Activated CD4-positive, CD25-positive, alpha-beta regulatory T cell treated with anti-CD3 and anti-CD28 coated beads, Interleukin-2, amount 50 U/mL, for 72 hours (primary cell): ENCODE measurements at regions not wholly inside any gene's neighbourhood (a gene's known extent, or its start where the extent isn't known, plus 50 kb on each side); places are given as distances from the start of the nearest gene placed in this dataset.
"Not testable (repeated sequence)": the region's sequence is repeated elsewhere in the genome, so short reads cannot be mapped to it uniquely, and the experiment has no call there.

Source experiments
- DNase-seq: peaks from one replicate; pipeline ENCODE4 v3.0.0; 2021

- no peak for DNase-seq
Measured at GRCh38 chr13:71382285-71382684, 484.7 kb downstream of the DACH1 start.

- no peak for DNase-seq
Measured at GRCh38 chr13:71380191-71380590, 486.8 kb downstream of the DACH1 start.

GRCh38 chr13:71378961-71379905 lies 487.8 kb downstream of the DACH1 start:
- DNase-seq: no peak

- DNase-seq: no peak
Measured at GRCh38 chr13:71374471-71375049, 492.4 kb downstream of the DACH1 start.

- no peak for DNase-seq
Measured at GRCh38 chr13:71368336-71368735, 498.7 kb downstream of the DACH1 start.

- DNase-seq: no peak
Measured at GRCh38 chr13:71360041-71360440, 507.0 kb downstream of the DACH1 start.

GRCh38 chr13:71359641-71360040 lies 507.4 kb downstream of the DACH1 start:
- no peak for DNase-seq

GRCh38 chr13:71358218-71358617 lies 508.8 kb downstream of the DACH1 start:
- no peak for DNase-seq

GRCh38 chr13:71355010-71355409 lies 512.0 kb downstream of the DACH1 start:
- no peak for DNase-seq

GRCh38 chr13:71350886-71351285 lies 516.1 kb downstream of the DACH1 start:
- DNase-seq: no peak

GRCh38 chr13:71345856-71346255 lies 521.1 kb downstream of the DACH1 start:
- not testable (repeated sequence) for DNase-seq

GRCh38 chr13:71339736-71340135 lies 527.3 kb downstream of the DACH1 start:
- DNase-seq: no peak

GRCh38 chr13:71339005-71339404 lies 528.0 kb downstream of the DACH1 start:
- no peak for DNase-seq

GRCh38 chr13:71338070-71338469 lies 528.9 kb downstream of the DACH1 start:
- no peak for DNase-seq

- DNase-seq: no peak
Measured at GRCh38 chr13:71327266-71327665, 539.7 kb downstream of the DACH1 start.

- DNase-seq: no peak
Measured at GRCh38 chr13:71325556-71325955, 541.4 kb downstream of the DACH1 start.

GRCh38 chr13:71323266-71323665 lies 543.7 kb downstream of the DACH1 start:
- no peak for DNase-seq

GRCh38 chr13:71320452-71320851 lies 546.6 kb downstream of the DACH1 start:
- DNase-seq: no peak

- DNase-seq: no peak
Measured at GRCh38 chr13:71316792-71317363, 550.1 kb downstream of the DACH1 start.

- no peak for DNase-seq
Measured at GRCh38 chr13:71312923-71313322, 554.1 kb downstream of the DACH1 start.

- no peak for DNase-seq
Measured at GRCh38 chr13:71309905-71310304, 557.1 kb downstream of the DACH1 start.

GRCh38 chr13:71306821-71307220 lies 560.2 kb downstream of the DACH1 start:
- DNase-seq: no peak

GRCh38 chr13:71304861-71305260 lies 562.1 kb downstream of the DACH1 start:
- no peak for DNase-seq

- DNase-seq: no peak
Measured at GRCh38 chr13:71303144-71303543, 563.9 kb downstream of the DACH1 start.
